ENCODE measurements at regions not wholly inside any gene's neighbourhood (a gene's known extent, or its start where the extent isn't known, plus 50 kb on each side); places are given as distances from the start of the nearest gene placed in this dataset.

DNA sequence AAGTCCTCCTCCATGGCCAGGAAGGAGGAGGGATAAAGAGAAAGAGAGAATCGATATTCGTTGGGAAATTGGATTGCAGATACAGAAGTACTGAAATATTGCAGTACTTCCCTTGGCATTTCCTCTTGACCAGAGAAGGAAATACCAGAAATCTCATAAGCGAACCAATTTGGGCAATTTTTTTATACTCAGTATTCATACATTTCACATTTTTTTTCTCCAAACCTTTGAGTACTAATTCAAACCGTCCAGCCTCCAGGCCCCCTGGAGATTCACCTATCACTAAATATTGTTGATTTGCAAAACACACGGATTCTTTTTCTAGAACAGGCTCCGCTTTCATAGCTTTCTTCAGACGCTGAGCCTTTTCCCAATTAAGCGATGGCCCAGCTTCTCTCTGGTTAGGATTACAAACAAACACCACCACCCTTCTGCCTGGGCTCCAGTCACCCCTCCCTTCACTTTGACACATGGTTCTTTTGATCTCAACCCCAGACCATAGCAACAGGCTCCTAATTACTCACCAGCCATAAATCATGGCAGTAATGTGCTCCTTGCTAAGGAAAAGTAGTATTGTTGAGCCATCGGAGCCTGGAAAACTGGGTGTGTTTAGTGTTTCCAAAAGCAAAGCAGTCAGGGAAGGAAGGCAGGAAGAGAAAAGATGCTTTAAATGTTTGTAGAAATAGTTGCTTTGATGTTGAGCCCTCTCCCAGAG, 138.4 kb upstream of the CCDC68 start:
- no peaks in the 10 kb centered on the region for H3K36me3 ChIP-seq (ENCODE audit: control insufficient read depth in 5 of 5, insufficient read depth in 5 of 5, low read length in 5 of 5)
- no peak overlapping the region for H3K9ac ChIP-seq (ENCODE audit: low read length in 5 of 5)
- H3K4me1 ChIP-seq (ENCODE audit: control insufficient read depth in 5 of 5, insufficient read depth in 5 of 5, low read length in 5 of 5), result peaks cover 0 to 28% (median 5%) of the 10 kb centered on the region in 5 donors
- H3K27ac ChIP-seq (ENCODE audit: low read depth, low read length), result no peak overlapping the region
- H3K4me3 ChIP-seq (ENCODE audit: low read depth in 1 of 5, low read length in 5 of 5), result no peak overlapping the region
- no peaks in the 10 kb centered on the region for H3K9me3 ChIP-seq (ENCODE audit: control insufficient read depth in 5 of 5, low read length in 5 of 5)
- H3K27me3 ChIP-seq (ENCODE audit: control insufficient read depth in 5 of 5, insufficient read depth in 4 of 5, low read length in 5 of 5), result no peaks in the 10 kb centered on the region

DNA sequence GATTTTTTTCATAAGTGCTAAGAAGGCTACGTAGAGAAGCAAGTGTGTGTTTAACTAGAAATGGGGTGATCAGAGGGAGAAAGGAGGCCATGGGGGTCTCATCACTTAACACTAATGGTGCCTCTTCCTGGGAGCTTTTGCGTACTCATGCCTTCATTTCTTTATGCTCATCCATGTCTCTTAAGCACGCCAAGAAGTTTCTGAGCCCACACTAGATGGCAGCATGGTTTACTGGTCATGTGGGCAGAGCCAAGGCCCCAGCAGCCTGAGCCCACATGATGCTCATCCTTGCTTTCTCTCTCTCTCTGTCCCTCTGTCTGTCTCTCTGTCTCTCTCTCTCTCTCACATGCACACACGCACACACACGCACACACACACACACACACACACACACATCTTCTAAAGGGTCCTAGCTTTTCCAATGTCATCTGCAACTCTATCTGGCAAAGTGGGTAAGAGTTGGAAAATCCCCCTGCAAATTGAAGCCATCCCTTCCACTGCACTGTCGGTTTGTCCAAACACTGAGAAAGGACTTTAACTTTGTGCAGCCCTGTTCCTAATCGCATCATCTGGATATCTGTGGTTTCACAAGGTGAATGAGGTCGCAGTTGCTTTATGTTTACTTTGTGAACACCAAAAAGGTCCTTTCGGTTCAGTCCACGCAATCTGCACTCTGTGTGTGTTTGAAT, 137.1 kb upstream of the CCDC68 start:
- no peak overlapping the region for H3K27ac ChIP-seq (ENCODE audit: low read depth, low read length)

DNA sequence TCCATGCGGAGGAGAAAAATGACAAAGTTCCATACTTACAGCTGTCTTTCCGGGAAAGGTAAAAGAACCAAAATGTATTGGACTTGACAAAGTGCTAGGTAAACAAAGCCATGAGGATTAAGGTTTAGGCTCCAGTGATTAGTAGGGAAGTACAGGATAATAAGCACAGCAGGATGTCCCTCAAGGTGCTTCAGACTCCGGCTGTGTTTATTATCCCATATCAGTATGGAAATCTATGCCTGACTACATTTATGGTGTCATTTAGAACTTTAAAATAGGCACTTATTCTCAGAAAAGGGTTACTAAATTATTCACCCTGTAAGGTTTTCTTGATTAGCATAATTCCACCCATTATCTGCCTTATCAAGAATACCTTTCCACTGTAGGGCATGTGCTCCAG, 136.3 kb upstream of the CCDC68 start:
- Histone ChIP-seq H3K4me1 (ENCODE audit: control insufficient read depth in 5 of 5, insufficient read depth in 5 of 5, low read length in 5 of 5) (peaks cover 0 to 23% (median 5%) of the 10 kb centered on the region in 5 donors), H3K27me3 (ENCODE audit: control insufficient read depth in 5 of 5, insufficient read depth in 4 of 5, low read length in 5 of 5) (no peaks in the 10 kb centered on the region), H3K27ac (ENCODE audit: low read depth, low read length) (no peak overlapping the region), H3K4me3 (ENCODE audit: low read depth in 1 of 5, low read length in 5 of 5) (no peak overlapping the region), H3K9ac (ENCODE audit: low read length in 5 of 5) (no peak overlapping the region), H3K36me3 (ENCODE audit: control insufficient read depth in 5 of 5, insufficient read depth in 5 of 5, low read length in 5 of 5) (no peaks in the 10 kb centered on the region), H3K9me3 (ENCODE audit: control insufficient read depth in 5 of 5, low read length in 5 of 5) (no peaks in the 10 kb centered on the region)

More for the DNA sequence above, 137.1 kb upstream of the CCDC68 start:
- H3K9me3 ChIP-seq (ENCODE audit: control insufficient read depth in 5 of 5, low read length in 5 of 5), result no peaks in the 10 kb centered on the region
- no peak overlapping the region for H3K4me3 ChIP-seq (ENCODE audit: low read depth in 1 of 5, low read length in 5 of 5)
- H3K4me1 ChIP-seq (ENCODE audit: control insufficient read depth in 5 of 5, insufficient read depth in 5 of 5, low read length in 5 of 5), result peaks cover 0 to 28% (median 5%) of the 10 kb centered on the region in 5 donors
- no peaks in the 10 kb centered on the region for H3K36me3 ChIP-seq (ENCODE audit: control insufficient read depth in 5 of 5, insufficient read depth in 5 of 5, low read length in 5 of 5)
- no peak overlapping the region for H3K9ac ChIP-seq (ENCODE audit: low read length in 5 of 5)
- no peaks in the 10 kb centered on the region for H3K27me3 ChIP-seq (ENCODE audit: control insufficient read depth in 5 of 5, insufficient read depth in 4 of 5, low read length in 5 of 5)

DNA sequence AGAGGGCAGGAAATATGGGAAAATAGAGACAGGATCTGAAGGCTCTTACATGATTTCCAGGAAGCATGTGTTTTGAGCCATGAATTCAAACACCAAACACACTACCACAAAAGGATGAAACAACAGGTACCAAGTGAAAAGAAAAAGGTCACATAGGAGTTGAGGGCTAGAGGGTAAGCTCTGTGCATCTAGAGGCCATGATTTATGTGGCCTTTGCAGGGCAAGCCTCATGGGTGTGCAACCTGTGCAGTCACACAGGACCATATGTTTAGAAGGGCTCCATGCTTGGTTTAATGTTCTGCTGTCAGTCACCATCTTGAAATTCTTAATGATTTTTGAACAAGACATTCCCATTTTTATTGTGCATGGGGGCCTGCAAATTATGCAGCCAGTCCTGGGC, 134.5 kb upstream of the CCDC68 start:
- Histone ChIP-seq H3K9me3 (ENCODE audit: control insufficient read depth in 5 of 5, low read length in 5 of 5) (peaks cover 0 to 3% (median 0%) of the 10 kb centered on the region in 5 donors), H3K9ac (ENCODE audit: low read length in 5 of 5) (no peak overlapping the region), H3K27ac (ENCODE audit: low read depth, low read length) (no peak overlapping the region), H3K4me1 (ENCODE audit: control insufficient read depth in 5 of 5, insufficient read depth in 5 of 5, low read length in 5 of 5) (peaks cover 0 to 24% (median 5%) of the 10 kb centered on the region in 5 donors), H3K4me3 (ENCODE audit: low read depth in 1 of 5, low read length in 5 of 5) (no peak overlapping the region), H3K36me3 (ENCODE audit: control insufficient read depth in 5 of 5, insufficient read depth in 5 of 5, low read length in 5 of 5) (no peaks in the 10 kb centered on the region), H3K27me3 (ENCODE audit: control insufficient read depth in 5 of 5, insufficient read depth in 4 of 5, low read length in 5 of 5) (no peaks in the 10 kb centered on the region)

DNA sequence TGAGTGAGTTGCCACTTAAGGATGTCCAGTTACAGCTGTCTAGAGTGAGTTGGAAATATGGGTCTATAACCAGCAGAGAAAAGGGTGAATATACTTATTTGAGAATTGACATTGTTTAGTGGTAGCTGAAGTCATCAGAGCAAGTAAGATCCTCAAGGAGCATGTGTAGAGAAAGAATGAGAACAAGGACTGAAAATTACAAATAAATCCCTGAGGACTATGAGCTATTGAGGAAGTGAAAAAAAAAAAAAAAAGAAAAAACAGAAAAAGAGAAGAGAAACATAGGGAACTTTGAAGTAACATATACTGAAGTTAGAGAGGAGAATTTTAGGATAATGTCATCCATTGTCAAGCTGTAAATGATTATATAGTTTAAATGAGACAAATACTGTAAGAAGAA, 134.0 kb upstream of the CCDC68 start:
- no peak overlapping the region for H3K4me3 ChIP-seq (ENCODE audit: low read depth in 1 of 5, low read length in 5 of 5)
- H3K4me1 ChIP-seq (ENCODE audit: control insufficient read depth in 5 of 5, insufficient read depth in 5 of 5, low read length in 5 of 5), result peaks cover 0 to 28% (median 5%) of the 10 kb centered on the region in 5 donors
- H3K9me3 ChIP-seq (ENCODE audit: control insufficient read depth in 5 of 5, low read length in 5 of 5), result peaks cover 0 to 3% (median 0%) of the 10 kb centered on the region in 5 donors
- no peak overlapping the region for H3K27ac ChIP-seq (ENCODE audit: low read depth, low read length)
- H3K36me3 ChIP-seq (ENCODE audit: control insufficient read depth in 5 of 5, insufficient read depth in 5 of 5, low read length in 5 of 5), result no peaks in the 10 kb centered on the region
- no peaks in the 10 kb centered on the region for H3K27me3 ChIP-seq (ENCODE audit: control insufficient read depth in 5 of 5, insufficient read depth in 4 of 5, low read length in 5 of 5)
- no peak overlapping the region for H3K9ac ChIP-seq (ENCODE audit: low read length in 5 of 5)

DNA sequence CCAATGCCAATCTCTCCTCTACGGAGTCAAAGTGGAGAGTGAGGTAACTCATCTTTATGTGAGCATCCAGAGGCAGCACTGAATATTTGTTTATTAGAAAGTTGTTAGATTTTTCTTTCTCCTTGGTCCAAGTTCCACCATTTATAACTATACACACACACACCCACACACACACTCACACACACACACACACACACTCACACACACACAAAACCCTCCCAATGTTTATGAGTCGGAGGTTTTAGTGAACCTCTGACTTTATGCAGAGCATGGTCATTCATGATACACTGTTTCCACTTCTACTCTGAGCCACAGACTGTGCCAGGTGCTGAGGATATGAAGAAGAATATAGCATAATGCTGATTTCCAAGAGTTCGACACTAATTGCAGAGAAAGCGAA, 132.9 kb upstream of the CCDC68 start:
- H3K27me3 ChIP-seq (ENCODE audit: control insufficient read depth in 5 of 5, insufficient read depth in 4 of 5, low read length in 5 of 5), result no peaks in the 10 kb centered on the region
- H3K4me3 ChIP-seq (ENCODE audit: low read depth in 1 of 5, low read length in 5 of 5), result no peak overlapping the region
- no peak overlapping the region for H3K27ac ChIP-seq (ENCODE audit: low read depth, low read length)
- H3K4me1 ChIP-seq (ENCODE audit: control insufficient read depth in 5 of 5, insufficient read depth in 5 of 5, low read length in 5 of 5), result peaks cover 0 to 19% (median 5%) of the 10 kb centered on the region in 5 donors
- peaks cover 0 to 3% (median 0%) of the 10 kb centered on the region in 5 donors for H3K9me3 ChIP-seq (ENCODE audit: control insufficient read depth in 5 of 5, low read length in 5 of 5)
- no peak overlapping the region for H3K9ac ChIP-seq (ENCODE audit: low read length in 5 of 5)
- no peaks in the 10 kb centered on the region for H3K36me3 ChIP-seq (ENCODE audit: control insufficient read depth in 5 of 5, insufficient read depth in 5 of 5, low read length in 5 of 5)

DNA sequence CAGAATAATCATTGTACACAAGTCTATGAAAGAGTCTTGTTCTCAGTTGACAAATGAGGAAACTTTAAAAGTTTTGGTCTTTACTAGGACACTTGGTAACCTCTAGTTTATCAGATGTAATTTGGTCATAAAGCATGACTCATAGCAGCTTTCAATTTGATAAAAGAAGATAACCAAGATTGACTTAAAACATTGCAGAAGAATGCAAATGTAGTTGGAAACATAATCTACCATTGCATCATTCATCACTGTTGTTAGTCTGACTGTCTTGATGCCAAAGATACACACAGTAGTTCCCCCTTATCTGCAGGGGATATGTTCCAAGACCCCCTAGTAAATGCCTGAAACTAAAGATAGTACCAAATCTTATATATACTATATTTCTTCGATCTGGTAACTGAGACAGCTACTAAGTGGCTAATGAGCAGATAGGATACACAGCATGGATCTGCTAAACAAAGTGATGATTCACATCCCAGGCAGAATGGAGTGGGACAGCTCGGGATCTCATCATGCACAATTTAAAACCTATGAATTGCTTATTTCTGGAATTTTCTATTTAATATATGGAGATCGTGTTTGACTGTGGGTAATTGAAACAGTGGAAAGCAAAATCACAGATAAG, 131.4 kb upstream of the CCDC68 start:
- Histone ChIP-seq H3K9ac (ENCODE audit: low read length in 5 of 5) (no peak overlapping the region), H3K27me3 (ENCODE audit: control insufficient read depth in 5 of 5, insufficient read depth in 4 of 5, low read length in 5 of 5) (no peaks in the 10 kb centered on the region), H3K27ac (ENCODE audit: low read depth, low read length) (no peak overlapping the region), H3K4me1 (ENCODE audit: control insufficient read depth in 5 of 5, insufficient read depth in 5 of 5, low read length in 5 of 5) (peaks cover 0 to 9% (median 0%) of the 10 kb centered on the region in 5 donors), H3K4me3 (ENCODE audit: low read depth in 1 of 5, low read length in 5 of 5) (no peak overlapping the region), H3K9me3 (ENCODE audit: control insufficient read depth in 5 of 5, low read length in 5 of 5) (peaks cover 0 to 3% (median 0%) of the 10 kb centered on the region in 5 donors), H3K36me3 (ENCODE audit: control insufficient read depth in 5 of 5, insufficient read depth in 5 of 5, low read length in 5 of 5) (no peaks in the 10 kb centered on the region)

DNA sequence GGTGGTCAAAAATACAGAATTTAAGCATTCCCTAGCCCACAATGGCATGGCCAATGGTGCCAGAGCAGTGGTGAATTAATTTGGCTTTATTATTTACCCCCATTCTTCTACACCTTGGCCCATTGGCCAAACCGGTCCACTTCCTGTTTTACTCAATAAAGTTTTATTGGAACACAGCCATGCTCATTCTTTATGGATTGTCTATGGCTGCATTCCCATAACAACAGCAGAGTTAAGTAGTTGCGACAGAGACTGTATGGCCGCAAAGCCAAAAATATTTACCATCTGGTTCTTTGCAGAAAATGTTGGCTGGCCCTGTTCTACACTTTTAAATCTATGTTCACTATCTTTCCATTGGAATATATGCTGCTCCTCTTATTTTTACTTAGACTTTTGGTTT, 130.3 kb upstream of the CCDC68 start:
- Histone ChIP-seq H3K27ac (ENCODE audit: low read depth, low read length) (no peak overlapping the region), H3K9me3 (ENCODE audit: control insufficient read depth in 5 of 5, low read length in 5 of 5) (peaks cover 0 to 3% (median 0%) of the 10 kb centered on the region in 5 donors), H3K36me3 (ENCODE audit: control insufficient read depth in 5 of 5, insufficient read depth in 5 of 5, low read length in 5 of 5) (no peaks in the 10 kb centered on the region), H3K9ac (ENCODE audit: low read length in 5 of 5) (no peak overlapping the region), H3K4me1 (ENCODE audit: control insufficient read depth in 5 of 5, insufficient read depth in 5 of 5, low read length in 5 of 5) (peaks cover 0 to 9% (median 5%) of the 10 kb centered on the region in 5 donors), H3K4me3 (ENCODE audit: low read depth in 1 of 5, low read length in 5 of 5) (no peak overlapping the region), H3K27me3 (ENCODE audit: control insufficient read depth in 5 of 5, insufficient read depth in 4 of 5, low read length in 5 of 5) (no peaks in the 10 kb centered on the region)

DNA sequence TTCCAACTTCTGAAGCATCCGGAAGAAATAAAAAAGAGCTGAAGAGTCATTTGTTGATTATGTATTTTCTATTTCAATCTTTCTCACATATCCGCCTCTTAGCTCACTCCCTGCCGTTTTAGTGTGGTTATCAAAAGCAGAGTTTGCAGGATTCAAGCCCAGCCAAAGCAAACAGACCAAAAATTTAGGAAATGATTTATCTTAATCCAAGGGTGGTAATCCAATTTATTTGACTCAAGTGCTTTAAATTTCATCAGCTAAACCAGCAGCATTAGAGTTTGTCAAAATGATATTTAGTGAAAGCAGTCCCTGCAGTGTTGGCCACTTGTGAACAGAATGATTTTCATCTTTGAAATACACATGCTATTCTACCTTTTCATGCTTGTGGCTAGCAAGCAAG, 129.3 kb upstream of the CCDC68 start:
- H3K27ac ChIP-seq (ENCODE audit: low read depth, low read length), result no peak overlapping the region
- H3K9ac ChIP-seq (ENCODE audit: low read length in 5 of 5), result no peak overlapping the region
- no peaks in the 10 kb centered on the region for H3K27me3 ChIP-seq (ENCODE audit: control insufficient read depth in 5 of 5, insufficient read depth in 4 of 5, low read length in 5 of 5)
- H3K9me3 ChIP-seq (ENCODE audit: control insufficient read depth in 5 of 5, low read length in 5 of 5), result peaks cover 0 to 3% (median 0%) of the 10 kb centered on the region in 5 donors
- H3K4me3 ChIP-seq (ENCODE audit: low read depth in 1 of 5, low read length in 5 of 5), result no peak overlapping the region
- peaks cover 0 to 9% (median 6%) of the 10 kb centered on the region in 5 donors for H3K4me1 ChIP-seq (ENCODE audit: control insufficient read depth in 5 of 5, insufficient read depth in 5 of 5, low read length in 5 of 5)
- no peaks in the 10 kb centered on the region for H3K36me3 ChIP-seq (ENCODE audit: control insufficient read depth in 5 of 5, insufficient read depth in 5 of 5, low read length in 5 of 5)

DNA sequence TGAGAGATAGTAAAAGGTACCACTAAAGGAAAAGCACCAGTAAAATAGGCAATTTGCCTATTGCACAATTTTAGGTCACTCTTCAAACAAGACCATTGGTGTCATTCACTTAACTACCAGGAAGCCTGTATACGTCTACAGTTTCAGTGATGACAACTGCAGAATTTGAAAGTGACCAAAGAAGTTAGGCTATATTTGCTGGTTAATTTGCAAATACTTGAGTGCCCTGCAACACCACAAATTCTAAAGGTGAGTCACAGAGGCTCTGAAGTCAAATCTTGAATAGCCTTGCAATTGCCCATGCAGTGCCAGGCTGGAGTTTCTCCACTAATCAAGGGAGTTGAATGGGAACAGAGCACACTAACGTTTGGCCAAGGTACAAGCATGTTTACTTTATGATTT, 128.7 kb upstream of the CCDC68 start:
- H3K9me3 ChIP-seq (ENCODE audit: control insufficient read depth in 5 of 5, low read length in 5 of 5), result peaks cover 0 to 3% (median 0%) of the 10 kb centered on the region in 5 donors
- no peak overlapping the region for H3K27ac ChIP-seq (ENCODE audit: low read depth, low read length)
- H3K9ac ChIP-seq (ENCODE audit: low read length in 5 of 5), result no peak overlapping the region

More for the DNA sequence above, 128.7 kb upstream of the CCDC68 start:
- Histone ChIP-seq H3K36me3 (ENCODE audit: control insufficient read depth in 5 of 5, insufficient read depth in 5 of 5, low read length in 5 of 5) (no peaks in the 10 kb centered on the region), H3K4me3 (ENCODE audit: low read depth in 1 of 5, low read length in 5 of 5) (no peak overlapping the region), H3K27me3 (ENCODE audit: control insufficient read depth in 5 of 5, insufficient read depth in 4 of 5, low read length in 5 of 5) (no peaks in the 10 kb centered on the region), H3K4me1 (ENCODE audit: control insufficient read depth in 5 of 5, insufficient read depth in 5 of 5, low read length in 5 of 5) (peaks cover 0 to 9% (median 5%) of the 10 kb centered on the region in 5 donors)
